Brain pericyte (primary cell): ENCODE measurements at regions not wholly inside any gene's neighbourhood (a gene's known extent, or its start where the extent isn't known, plus 50 kb on each side); places are given as distances from the start of the nearest gene placed in this dataset.

Experiments
- DNase-seq: peaks from one replicate; pipeline ENCODE4 v3.0.0-alpha.2; 2012; ENCODE audit warnings: low read depth, low spot score

DNA sequence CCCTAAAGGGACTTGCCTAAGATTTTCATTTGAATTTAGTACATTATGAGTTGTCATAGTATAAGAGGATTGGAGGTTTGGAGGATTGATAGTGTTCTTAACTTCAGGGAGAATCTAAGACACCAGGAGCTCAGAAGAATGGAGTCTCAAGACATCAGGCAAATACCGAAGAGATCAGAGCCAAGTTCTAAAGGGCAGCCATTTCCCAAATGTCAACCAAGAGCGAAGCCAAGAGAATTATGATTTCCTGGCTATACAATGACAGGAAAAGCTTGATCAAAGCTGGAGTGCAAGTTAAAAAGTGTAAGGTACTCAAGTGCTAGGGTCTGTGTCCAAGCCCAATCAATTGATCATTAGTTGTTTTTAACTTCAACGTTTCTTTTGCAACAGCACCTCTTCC, 283.0 kb upstream of the FN1 start:
- DNase-seq = no peak

DNA sequence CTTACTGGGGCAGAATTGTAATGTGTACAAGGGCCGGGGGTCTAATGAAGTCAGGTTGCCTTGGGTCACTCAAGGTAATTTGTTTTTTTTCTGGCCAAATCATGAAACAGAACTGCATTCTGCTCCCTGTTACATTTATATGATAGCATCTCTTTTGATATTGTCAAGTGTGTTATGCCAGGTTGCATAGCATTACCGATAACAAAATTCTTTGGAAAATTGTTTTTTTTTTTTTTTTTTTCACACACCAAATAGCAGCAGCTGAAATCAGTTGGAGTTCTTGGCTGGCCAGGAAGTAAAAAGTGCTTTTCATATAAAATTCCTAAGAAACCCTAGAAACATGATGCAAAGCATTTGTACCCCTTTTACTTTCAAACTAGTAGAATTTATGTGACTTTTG, 282.6 kb upstream of the FN1 start:
- DNase-seq = no peak

DNA sequence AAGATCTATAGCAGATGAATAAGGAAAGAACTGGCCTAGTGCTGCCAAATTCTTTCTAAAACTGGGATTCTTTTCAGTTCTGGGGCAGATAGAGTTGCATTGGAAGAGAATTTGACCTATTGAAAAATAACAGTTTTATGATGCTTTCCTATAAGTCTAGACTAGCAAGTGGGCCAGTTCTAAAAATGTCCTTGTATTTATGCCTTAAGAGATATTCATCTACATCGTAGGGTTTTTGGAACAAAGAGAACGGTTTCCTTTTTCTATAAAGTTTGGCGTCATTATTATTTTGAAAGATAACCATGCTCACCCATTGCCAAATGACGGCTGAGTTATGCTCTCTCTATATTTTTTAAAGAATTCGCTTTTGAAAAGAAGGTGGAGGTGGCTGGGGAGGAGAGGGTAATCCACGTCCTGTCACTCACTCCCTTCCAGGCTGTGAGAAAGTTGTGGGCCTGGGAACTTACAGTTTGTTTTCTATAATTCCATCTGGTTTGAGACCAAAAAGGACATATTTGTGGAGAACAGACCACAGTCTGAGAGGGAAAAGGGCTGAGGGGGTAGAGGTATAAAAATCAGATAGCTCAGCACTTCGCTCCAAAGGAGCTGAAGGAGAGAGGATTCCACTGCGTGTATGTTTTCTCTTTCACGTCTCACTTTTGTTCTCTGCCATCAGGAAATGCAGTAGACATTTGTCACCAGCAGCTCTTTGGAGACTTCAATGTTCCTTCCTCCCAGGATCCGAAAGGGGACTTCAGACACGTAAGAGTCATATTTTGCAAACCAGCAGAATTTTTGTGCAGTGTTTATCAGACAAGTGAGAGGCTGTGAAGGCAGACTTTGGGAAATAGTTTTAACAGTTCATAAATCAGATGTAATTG, 281.9 kb upstream of the FN1 start:
- DNase-seq = no peak

DNA sequence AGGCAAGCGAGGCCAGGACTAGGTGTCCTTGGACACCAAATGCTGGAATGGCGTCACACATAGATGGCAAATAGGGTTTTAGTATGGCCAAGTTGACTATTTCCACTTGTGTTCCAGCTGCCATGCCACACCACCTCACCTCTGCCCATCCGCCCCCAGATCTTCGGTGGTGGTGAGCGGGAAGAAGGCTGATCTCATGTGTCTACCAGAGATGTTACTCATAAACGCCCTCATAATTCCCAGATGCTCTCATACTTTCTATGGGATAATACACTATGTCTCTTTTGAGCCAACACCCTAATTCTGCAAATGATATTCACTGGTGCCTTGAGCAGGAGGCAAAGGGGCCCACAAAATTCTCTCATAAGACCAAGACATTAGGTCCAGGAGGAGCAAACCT, 281.1 kb upstream of the FN1 start:
- DNase-seq = no peak

DNA sequence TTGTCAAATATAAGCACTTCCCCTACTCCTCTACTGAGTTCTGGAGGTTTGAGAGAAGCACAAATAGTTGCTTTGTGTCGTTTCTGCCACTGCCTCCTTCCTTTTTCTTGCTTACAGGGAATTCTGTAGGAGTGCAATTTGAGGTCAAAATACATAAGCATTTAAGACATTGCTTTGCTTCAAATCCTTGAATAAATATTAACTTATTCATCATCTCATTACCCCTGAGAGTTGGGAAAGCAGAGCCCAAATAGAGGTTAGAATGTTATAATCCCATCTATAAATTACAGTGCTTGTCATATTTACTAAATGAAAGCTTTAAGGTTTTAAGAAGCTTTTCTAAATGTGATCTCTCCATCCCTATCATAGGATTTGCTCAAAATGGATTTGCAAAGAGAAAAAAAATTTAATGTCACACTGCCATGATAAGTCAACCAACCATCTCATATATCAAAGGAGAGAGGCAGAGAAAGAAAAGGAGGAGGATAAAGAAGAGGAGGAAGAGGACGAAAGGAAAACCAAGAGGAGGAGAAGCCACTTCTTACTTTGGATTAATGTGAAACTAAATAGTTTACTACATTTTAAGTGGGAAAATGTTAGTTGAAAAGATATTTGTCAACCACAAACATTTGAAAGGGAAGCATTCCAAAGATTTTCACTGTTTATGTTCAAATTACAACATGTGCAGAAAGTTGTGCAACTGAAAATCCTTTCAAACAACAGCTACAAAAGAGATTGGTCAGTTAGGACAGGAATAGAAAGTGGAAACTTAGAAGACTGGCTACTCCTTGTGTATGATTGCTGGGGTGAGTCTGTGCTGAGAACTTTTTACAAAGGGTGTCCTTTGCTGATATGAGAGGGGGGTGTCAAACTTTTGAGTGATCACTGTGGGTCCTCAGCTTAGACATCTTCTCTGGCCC, 277.3 kb upstream of the FN1 start:
- no peak for DNase-seq

DNA sequence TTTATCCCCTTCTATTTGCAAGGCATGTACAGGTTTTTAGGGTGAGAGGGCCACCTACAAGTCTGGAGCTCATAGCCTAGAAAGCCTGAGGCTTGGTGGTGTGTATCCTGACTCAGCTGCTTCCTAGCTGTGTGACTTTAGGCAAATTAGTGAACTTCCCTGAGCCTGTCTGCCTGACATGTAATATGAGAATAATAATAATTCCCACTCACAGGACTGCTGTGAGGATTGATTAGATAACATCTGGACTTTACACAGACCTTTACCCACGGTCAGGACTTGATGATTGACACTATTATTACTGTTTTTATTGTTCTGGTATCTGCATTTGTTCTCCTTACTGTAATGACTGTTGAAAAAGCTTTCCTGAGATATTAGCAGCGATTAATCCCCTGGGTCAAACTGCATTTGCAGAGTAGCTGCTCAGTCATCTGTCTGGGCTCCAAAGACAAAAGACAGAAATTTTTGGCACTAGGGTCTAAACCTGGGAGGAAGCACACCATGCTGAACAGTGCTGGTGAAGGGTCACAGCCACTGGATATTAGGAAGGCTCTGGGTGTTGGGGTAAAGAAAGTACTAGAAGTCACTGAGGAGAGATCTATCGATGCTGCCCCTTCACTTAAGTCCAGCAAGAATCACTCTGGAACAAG, 276.5 kb upstream of the FN1 start:
- no peak for DNase-seq

DNA sequence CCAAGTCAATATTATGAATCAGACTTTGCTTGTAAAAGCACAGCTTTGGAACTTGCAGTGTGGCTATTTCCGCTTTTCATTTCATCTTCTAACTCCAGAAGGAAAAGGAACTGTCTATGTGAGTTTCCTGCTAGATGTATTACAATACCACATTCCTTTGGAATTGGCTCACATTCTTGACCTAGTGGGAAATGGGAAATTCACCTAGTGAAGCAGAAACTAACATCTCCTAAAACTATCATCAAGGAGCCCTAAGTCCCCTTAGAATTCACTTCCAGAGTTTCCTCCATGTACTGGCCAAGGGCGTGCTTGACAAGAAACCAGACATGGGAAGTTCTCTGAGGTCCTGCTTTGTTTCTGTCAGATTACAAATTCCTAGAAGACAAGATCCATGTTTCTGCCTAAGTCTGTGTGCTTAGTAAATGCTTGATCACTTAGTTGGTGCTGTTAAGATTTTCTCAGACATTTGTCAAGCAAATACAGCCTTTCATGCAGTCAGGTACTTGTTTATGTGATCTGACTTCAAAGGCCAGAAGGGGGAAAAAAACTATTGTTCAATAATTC, 275.7 kb upstream of the FN1 start:
- DNase-seq = no peak

DNA sequence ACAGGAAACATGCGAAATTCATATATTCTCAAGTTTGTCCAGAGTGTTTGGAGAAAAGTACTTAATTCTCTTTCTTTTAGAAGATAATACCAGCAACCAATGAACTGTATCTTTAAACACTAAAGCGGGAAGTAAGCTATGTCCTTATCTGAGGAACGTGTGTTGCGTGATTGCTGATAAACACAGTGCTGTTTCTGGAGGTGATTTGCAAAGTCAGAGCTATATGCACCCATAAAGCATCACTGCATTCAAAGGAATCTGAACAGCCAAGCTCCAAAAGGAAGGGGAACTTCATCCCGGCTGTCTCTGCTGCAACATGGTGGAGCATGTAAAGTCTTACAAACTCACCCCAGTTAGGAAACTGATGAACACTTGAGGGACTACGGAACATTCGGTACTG, 271.7 kb upstream of the FN1 start:
- DNase-seq = no peak

DNA sequence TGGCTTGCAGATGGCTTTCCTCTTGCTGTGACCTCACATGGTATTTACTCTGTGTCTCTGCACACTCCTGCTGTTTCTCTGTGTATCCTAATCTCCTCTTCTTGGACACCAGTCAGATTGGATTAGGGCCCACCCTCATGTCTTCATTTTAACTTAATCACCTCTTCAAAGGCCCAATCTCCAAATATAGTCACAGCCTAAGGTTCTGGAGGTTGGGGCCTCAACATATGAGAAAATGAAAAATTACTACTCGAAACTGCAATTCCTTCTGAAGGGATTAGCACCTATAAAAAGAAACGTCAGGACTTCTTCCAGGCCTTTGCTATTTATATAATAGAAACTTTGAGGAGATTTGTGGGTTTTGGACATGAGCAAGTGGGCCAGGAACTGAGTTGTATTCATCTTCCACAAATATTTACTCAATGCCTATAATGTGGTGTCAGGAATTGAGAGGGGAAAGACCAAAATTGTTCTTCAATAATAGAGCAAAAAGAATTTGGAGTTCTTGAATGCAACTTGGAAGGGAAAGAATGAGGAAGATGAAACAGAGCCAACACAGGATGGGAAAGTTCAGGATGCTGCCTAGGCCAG, 270.0 kb upstream of the FN1 start:
- no peak for DNase-seq

DNA sequence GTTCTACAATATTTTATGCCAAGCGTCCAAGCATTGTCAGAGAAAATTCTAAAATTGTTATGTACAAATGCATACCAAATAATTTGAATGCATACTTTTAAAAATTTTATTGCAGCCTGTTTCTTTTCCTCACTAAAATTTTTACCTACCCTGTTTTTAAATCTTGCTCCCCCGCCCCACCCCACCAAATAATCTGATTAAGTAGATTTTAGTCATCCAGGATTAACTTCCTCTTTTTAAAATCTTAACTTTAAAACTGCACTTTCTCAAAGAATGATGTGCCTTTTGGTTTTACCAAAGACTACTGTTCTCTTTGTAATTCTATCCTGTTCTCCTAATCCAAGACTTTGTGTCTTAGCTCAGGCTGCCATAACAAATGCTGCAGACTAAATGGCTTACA, 269.4 kb upstream of the FN1 start:
- no peak for DNase-seq

DNA sequence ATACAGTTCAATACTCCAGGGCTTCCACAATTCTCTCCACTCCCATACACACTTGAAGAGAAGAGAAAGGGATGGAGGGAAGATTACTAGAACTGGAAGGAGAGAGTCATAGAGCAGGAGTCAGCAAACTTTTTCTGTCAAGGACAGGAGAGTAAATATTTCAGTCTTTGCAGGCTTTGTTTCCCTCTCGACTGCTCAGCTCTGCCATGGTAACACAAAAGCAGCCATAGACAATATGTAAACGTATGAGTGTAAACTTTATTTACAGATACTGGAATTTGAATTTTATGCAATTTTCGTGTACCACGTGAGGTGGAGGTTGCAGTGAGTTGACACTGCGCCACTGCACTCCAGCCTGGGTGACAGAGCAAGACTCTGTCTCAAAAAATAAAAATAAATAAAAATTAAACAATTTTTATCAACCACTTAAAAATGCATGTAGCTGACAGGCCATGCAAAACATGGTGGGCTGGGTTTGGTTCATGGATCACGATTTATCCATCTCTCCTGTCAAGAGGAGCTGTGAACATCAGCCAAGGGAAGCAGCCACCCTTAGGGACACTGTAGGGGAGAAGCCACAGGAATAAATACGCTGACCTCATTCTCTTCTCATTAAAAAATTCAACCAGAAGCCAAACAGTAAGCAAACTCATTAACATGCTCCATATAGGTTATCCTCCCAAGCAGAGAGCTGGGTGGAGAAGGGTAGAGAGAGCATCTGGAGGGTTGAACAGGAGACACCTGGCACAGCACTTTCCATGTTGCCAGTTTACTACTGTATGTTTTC, 266.4 kb upstream of the FN1 start:
- no peak for DNase-seq

DNA sequence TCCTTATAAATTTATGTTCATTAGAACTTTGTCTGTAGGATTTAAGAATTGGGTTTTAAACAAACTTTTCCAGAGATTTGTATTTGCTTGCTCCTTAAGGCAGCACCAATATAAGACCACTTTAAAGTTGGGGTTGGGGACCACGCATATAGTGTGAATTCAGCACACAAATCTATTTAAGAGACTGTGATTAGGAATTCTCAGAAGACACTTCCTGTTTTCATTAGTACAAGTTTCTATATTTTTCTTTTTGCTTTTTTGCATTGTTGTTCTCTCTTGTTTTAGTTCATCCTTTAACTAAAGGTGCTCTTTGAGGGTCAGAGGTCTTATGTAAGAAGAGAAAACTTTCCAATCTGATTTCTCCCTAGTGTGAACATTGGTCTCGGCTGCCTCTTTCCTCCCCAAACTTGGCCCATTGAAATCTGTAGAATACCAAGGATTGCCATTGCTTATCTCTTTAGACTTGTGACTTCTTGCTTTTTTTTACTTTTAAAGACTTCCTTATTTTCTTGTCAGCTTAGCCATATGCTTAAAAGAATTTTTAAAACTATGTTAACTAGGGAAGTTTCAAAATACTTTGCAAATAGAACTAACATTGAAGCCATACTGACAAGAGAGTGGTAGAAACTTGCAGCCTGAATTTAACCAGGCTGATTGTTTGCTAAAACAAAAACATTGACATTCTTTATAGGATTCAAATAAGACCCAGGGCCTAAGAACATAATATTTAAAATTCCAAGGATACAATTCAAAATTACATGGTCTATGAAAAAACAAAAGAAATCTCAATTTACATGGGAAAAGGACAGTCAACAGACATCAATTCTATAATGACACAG, 264.1 kb upstream of the FN1 start:
- DNase-seq = no peak

DNA sequence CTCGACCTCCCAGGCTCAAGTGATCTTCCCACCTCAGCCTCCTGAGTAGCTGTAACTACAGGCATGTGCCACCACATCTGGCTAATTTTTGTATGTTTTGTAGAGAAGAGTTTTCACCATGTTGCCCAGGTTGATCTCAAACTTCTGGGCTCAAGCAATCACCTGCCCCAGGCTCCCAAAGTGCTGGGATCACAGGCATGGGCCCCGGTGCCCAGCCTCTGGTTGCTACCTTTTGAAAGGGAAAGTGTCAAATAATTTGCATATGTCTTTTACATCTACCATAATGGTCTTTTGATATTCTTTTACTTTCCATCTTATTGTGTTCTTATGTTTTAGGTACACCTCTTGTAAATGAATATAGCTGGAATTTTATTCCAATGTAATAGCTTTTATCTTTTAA, 263.1 kb upstream of the FN1 start:
- no peak for DNase-seq

DNA sequence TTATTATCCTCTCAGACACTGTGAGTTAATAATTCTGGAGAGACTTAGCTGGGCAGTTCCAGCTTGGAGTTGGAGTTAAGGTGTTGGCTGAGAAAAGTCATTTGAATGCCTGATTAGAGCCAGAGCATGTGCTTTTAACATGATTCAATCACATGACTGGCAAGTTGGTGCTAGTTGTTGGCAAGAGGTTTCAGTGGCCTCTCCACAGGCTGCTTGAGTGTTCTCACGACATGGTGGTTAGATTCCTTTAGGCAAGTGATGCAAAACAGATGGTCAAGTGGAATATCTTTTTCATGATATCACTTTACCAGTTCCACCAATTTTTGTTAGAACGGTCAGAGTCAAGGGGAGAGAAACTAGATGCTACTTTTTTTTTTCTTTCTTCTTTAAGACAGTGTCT, 262.7 kb upstream of the FN1 start:
- DNase-seq = peak; percentile 84

DNA sequence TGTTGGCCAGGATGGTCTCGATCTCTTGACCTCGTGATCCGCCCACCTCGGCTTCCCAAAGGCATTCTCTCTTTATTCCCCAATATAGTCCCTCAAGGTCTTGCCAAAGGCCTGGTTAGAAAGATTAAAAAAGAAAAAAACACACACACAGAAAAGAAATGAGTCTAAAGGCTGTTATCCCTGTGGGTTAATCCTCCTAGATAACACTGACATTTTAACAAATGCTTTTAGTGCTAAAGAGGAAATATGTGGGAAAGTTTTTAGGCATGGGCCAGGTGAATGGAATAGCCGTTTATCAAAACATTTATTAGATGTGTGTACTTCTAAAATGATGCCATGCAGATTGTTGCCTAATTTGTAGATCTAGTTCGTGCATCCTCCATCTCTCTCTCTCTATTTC, 261.6 kb upstream of the FN1 start:
- DNase-seq = no peak

DNA sequence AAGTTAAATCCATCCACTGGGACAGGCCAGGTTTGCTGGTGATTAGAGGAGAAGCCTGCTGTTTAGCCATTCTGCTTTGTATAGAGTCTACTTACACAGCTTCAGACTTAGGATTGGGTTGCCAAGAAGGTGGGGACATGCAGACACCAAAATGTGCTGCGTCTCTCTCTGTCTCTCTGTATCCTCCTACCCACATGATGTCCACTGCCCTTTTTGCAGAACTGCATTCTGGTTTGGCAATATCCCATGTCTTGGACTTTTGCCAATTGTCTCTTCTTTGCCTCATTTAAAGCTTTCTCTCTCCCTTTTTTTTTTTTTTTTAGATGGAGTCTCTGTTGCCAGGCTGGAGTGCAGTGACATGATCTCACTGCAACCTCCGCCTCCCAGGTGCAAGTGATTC, 261.1 kb upstream of the FN1 start:
- no peak for DNase-seq

DNA sequence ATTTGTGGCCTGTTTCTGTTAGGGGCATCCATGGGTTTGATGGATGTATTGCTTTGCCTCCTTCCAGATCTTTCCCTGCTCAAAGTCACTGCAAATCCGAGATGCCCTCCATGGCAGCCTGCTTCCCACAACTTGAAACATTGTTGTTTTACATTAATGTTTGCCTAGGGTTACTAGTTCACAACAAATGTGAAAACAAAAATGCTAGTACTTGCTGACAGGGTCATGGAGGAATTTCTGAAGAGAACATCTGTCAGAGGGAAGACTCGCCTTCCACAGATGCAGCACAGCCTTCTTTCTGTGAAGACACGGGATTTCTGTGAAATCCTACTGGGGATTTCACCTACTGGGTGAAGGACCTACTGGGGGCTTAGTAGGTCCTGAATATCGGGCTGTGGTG, 260.0 kb upstream of the FN1 start:
- no peak for DNase-seq

DNA sequence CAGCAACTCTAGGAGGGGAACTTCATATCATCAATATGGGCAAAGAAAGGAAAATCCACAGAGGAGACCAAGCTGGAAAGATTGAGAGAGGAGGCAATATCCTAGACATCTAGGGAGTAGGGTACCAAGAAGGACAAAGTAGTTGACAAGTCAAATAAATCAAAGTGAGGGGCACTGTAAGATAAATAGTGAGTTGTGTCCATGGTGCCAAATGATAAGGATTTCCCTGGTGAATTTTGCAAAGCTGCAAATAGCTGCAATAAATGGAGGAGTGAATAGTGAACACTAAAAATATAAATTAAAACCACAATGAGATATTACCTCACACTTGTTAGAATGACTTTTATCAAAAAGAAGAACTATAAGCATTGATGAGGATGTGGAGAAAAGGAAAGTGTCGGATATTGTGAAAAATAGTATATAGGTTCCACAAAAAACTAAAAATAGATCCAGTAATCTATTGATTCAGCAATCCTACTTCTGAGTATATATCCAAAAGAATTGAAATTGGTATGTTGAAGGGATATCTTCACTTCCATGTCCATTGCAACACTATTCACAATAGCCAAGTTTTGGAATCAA, 258.2 kb upstream of the FN1 start:
- DNase-seq = no peak

DNA sequence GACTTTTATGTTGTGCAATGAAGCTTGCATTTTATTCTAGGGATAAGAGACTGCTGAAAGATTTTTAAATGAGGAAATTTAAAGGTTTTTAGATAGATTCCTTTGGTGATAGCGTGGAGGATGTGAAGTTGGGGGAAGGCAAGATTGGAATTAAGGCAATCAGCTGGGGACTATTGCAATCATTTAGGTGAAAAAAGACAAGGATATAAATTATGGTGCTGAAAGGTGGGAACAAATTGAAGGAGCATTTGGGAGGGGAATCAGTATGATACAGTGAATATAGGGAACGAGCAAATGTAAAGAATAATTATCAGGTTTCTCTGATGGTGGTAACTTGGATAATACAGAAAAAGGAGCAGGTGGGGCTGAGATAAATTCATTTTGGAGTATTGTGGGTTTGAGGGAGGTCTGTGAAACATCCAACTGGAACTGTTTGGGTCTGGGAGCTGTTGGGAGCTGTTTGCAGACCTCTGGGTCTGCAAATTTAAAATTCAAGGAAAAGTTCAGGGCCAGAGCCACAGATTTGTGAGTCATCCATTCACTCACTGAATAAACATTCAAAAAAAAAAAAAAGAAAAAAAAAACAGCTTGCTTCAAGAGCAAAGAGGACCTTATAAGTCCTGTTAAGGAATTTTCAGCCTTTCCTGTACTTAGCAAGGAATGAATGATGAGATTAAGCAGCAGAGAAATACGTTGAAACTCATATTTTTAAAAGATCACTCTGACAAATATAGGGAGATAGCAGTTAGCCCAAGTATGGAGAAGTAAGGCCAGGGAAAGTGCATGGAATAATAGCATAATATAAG, 257.5 kb upstream of the FN1 start:
- DNase-seq = no peak
